GM18873 (cell line): ENCODE measurements at regions not wholly inside any gene's neighbourhood (a gene's known extent, or its start where the extent isn't known, plus 50 kb on each side); places are given as distances from the start of the nearest gene placed in this dataset.

Experiments
- ATAC-seq: cut with Tn5 transposase; IDR thresholded peaks from one replicate; pipeline ENCODE4 v1.9.1; 2021; ENCODE audit warnings: mild to moderate bottlenecking, moderate library complexity, moderate number of reproducible peaks; ENCODE audit not compliant: unreplicated experiment, low FRiP score

GRCh38 chr20:48262466-48262865, 477.2 kb upstream of the SULF2 start:
- no peak for ATAC-seq

GRCh38 chr20:48261398-48261910, 476.2 kb upstream of the SULF2 start:
- ATAC-seq = no peak

DNA sequence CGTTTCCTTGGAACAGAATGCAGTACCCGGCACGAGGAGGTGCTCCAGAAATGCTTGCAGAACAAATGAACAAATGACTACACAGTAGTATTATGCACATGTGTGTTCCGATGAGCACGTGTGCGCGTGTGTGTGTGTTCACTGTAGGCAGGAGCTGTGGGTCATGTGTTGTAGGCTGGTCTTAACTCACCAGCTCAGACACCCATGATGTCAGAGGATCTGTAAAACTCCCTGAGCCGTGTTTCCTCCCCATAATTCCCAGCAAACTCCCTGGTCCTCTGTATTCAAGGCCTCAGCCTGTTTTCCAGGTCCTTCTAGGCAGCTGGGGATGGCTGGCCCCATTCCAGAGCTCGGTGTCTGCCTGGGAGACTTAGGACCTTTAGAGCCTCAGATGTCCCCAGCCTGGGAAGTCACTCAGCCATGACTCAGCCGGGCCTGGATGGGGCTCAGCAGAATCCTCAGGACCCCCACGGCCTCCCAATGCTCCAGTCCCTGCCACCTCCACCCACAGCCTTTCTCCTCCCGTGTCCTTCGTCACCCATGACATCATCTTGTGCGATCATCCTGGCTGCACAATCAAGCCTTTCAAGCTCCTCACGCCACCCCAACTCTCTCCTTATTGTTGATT, 475.0 kb upstream of the SULF2 start:
- ATAC-seq = no peak

GRCh38 chr20:48259456-48259855, 474.2 kb upstream of the SULF2 start:
- ATAC-seq = no peak

DNA sequence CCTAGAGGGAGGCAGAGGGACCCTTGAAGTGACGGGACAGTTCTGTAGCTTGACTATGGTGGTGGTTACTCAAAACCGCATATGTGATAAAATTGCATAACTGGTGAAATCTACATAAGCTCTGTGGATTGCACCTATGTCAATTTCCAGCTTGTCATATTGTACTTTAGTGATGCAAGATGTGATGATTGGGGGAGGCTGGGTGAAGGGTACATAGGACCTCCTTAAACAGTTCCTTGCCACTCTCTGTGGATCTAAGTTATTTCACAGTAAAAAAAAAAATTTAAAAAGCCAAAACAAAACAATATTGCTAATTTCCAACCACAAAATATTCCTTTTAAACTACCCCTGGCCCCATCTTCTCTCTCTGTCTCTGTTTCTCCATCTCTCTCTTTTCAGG, 472.6 kb upstream of the SULF2 start:
- no peak for ATAC-seq

- no peak for ATAC-seq
Measured at GRCh38 chr20:48247961-48248360, 462.7 kb upstream of the SULF2 start.

- no peak for ATAC-seq
Measured at GRCh38 chr20:48246061-48246790, 460.9 kb upstream of the SULF2 start.

DNA sequence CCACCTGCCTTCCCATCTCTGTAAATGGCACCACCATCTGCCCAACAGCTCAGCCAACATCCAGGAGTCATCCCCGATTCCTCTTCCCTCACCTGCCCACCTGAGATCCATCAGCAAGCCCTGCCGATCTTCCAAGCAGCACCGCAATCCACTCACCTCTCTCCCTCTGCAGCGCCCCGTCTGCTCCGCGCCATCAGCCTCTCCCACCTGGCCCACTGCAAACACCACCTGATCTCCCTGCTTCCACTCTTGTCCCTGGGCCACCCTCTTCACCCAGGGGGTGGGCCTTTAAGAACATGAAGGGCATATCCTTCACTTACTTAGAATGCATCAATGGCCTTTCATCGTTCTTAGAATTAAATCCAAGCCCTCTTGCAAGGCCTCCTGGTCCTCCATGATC, 457.3 kb upstream of the SULF2 start:
- no peak for ATAC-seq

DNA sequence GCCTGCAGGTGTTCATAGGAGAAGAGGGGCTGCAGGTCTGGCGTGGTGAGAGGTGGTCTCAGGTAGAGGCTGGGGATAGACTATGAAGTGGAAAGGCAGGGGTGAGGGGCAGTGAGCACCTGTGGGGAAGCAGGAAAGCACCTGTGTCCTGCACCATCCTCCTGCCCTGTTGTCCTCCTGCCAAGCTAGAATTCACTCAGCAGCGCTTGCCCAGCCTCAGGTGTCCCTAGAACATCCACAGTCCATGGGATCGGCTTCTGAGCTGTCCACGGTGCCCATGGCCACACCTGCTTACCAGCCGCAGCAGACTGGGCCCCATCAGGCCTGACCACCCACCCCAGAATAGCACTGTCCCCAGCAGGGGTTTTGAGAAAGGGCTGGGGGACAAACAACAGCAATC, 456.2 kb upstream of the SULF2 start:
- no peak for ATAC-seq

GRCh38 chr20:48238781-48239180, 453.5 kb upstream of the SULF2 start:
- ATAC-seq = no peak

DNA sequence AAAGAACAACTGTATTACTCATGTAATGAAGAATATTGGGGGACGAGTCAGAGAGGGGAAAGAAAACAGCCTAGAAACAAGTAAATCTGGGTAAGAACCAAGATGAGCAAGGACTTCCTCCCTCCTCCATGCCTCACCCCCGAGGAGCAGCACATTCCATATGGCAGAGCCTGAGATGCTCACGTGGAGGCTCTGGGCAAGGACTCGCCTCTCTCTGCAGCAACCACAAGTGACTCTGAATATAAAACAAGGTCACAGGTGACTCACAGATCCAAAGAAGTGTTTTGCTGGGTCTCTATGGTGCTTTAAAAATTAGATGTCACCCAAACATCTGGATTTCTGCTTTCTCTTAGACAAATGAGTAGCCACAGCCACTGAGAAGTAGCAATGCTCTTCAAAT, 453.0 kb upstream of the SULF2 start:
- ATAC-seq = no peak

DNA sequence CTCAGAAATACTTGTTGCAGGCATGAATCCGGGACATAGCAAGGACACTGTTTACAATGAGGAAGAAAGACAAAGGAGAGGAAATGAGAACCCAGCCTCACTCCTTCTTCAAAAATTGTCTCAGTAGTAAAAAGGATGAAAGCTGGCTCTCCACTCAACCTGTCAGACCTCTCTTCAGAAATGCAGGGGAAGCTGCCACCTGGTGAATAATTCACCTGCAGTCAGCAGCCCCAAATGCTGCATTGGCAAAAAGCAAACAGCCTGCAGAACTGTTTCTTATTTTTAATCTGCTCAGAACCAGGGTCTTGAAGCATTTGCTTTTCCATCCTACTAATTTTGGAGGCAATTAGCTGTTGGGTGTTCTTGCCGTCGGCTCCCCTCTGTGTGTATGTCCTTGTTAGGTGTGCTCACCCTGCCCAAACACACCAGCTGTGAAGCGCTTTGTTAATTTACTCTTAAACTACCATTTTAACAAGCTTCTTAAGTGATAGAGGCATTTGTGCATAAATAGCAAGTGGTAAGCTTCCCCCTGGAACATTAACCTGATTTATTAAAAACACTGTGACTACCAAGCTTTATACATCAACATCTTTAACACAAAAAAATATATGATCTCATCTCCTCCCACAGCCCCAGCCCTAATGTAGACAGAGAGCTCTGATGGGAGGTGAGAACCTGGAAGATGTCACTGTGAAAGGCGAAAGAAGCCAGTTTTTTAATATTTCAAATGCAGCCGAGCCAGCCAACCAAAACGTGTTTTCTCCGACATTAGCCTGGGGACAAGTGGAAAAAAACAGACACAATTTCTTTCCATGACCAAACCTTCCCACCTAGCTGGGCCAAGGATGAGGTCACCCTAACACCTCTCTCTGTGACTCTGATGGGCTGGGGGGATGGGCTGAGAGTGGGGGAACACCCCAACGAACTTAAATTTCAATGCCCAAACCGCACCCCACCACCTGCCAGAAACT, 451.0 kb upstream of the SULF2 start:
- ATAC-seq = no peak

- no peak for ATAC-seq
Measured at GRCh38 chr20:48234951-48235350, 449.7 kb upstream of the SULF2 start.

DNA sequence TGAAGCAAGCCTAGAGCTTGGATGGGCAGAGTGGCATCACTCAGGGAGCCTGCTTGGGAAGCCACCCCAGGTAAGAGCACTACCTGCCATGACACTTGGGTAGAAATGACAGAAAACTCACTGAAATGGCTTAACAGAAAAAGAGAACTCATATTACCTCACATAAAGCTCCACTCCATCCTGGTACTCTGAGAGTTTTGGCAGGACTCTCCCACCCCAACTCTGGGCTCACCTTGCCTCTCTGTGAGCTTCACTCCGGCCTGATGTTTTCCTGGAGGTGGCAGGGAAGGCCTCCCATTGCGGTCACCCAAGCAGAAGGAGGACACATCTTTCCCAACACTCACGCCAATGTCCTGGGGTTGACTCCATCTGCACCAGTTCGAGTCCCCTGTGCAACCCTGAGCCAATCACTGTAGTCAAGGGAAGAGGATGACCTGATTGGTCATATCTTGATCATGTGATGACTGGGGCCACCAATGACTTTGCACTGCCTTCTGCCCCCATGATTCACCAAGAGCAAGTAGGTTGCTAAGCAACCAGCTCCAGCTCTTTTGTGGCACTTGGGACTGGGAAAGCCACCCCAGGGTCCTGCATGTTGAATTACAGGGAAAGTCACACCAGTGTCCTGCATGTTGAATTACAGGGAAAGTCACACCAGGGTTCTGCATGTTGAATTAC, 446.1 kb upstream of the SULF2 start:
- no peak for ATAC-seq

DNA sequence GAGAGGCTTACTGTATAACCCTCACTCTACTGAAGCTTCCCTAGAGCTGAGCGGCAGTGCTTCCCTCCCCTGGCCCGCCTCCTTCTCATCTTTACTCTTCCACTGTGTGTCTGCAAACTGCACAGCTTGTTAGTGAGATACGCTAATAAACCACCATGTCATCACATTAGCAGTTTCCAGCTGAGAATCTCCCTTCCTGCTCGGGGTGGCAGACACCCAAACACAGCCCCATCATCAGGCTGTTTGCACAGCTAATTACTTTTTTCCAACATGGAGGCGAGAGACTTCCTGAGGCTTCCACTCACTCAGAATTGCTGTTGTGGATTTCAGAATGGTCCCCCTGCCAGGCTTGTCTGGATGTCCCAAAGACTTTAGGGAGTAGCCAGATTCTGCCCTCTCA, 444.9 kb upstream of the SULF2 start:
- ATAC-seq = no peak

DNA sequence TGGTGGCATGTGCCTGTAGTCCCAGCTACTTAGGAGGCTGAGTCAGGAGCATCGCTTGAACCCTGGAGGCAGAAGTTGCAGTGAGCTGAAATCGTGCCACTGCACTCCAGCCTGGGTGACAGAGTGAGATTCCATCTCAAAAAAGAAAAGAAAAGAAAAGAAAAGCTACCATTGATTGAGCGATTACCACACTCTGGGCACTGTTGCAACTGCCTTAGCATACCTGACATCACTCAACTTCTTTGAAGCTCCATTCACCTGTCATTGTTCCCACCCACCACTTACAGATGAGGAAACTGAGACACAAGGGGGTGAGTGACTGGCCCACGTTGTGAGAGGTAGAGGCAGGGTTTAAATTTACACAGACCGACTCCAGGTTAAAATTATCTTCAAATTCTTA, 442.1 kb upstream of the SULF2 start:
- ATAC-seq = no peak

DNA sequence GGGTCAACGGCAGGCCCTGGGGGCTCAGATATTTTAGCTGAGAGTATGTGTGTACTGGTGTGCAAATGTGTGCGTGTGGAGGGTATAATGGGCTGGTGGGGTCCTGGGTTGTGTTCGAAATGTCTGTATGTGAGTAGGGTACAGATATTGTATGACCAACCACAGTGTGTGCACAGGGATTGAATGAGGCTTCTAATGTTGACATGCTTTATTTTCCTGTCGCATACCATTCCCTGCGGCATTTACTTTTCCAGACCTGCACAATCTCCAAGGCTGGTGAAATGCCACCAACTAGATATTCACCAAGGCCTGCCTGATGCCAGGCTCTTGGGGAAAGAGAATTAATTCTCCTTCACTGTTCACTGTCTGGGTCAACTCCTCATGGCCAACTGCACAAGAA, 441.4 kb upstream of the SULF2 start:
- no peak for ATAC-seq

DNA sequence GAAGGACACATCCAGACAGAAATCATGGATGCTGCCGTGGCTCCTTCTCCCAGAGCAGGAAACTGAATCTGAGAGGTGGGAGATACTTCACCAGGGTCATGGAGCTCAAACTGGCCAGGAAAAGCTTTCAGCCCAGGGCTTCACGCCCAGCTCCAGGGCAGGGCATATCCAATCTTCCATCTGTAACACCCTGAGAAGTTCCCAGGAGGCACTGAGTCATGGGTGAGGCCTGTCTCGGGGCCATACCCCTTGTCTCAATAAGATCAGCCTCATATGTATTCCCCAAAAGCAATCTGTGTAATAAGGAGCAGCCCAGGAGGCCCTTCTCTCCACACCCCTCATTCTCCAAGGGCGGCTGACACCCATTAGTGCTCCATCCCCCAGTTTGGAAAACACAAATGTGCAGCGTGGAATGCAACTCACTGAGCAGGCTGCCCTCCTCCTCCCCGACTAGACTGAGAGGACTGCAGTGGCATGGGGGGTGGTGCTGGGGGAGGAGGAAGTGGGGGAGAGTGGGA, 439.3 kb upstream of the SULF2 start:
- no peak for ATAC-seq

DNA sequence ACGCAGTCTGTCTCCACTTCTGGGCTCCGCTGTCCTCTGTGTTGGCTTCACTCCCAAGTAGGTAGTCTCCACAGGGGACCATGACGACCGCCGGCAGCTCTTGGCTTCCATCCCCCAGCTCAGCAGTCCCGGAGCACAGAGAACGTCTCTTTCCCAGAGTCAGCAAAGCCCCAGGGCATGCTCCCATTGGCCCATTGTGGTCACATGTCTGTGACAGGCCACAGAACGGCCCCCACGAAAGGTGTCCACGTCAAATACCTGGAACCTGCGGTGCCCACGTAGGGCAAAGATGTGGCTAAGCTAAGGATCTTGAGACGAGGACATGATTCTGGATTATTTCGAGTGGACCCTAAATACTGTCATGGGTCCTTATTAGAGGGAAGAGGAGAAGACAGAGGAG, 438.4 kb upstream of the SULF2 start:
- no peak for ATAC-seq

- ATAC-seq = no peak
Measured at GRCh38 chr20:48222595-48223180, 437.4 kb upstream of the SULF2 start.
